ENCODE measurements at regions not wholly inside any gene's neighbourhood (a gene's known extent, or its start where the extent isn't known, plus 50 kb on each side); places are given as distances from the start of the nearest gene placed in this dataset.

GRCh38 chr1:82195245-82195644, 394.5 kb downstream of the ADGRL2 start:
- H3K27ac ChIP-seq (ENCODE audit: low read depth, low read length): no peak overlapping the region
- TF ChIP-seq, protein P1, sequence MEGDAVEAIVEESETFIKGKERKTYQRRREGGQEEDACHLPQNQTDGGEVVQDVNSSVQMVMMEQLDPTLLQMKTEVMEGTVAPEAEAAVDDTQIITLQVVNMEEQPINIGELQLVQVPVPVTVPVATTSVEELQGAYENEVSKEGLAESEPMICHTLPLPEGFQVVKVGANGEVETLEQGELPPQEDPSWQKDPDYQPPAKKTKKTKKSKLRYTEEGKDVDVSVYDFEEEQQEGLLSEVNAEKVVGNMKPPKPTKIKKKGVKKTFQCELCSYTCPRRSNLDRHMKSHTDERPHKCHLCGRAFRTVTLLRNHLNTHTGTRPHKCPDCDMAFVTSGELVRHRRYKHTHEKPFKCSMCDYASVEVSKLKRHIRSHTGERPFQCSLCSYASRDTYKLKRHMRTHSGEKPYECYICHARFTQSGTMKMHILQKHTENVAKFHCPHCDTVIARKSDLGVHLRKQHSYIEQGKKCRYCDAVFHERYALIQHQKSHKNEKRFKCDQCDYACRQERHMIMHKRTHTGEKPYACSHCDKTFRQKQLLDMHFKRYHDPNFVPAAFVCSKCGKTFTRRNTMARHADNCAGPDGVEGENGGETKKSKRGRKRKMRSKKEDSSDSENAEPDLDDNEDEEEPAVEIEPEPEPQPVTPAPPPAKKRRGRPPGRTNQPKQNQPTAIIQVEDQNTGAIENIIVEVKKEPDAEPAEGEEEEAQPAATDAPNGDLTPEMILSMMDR (IDR thresholded peaks at IDR 0.05; ENCODE audit: extremely low read depth, low read depth, low read length): no peak
- H3K36me3 ChIP-seq (ENCODE audit: insufficient read depth, low read length): no peaks in the 10 kb centered on the region
- H4K20me1 ChIP-seq (ENCODE audit: insufficient read depth, low read length): no peaks in the 10 kb centered on the region
- H3K9me3 ChIP-seq (ENCODE audit: low read depth, low read length): no peaks in the 10 kb centered on the region
- no peak for DNase-seq (ENCODE audit: insufficient read length, low spot score, missing footprints)
- H3K4me1 ChIP-seq (ENCODE audit: insufficient read depth, low read length): no peaks in the 10 kb centered on the region
- no peak overlapping the region for H3K4me2 ChIP-seq (ENCODE audit: insufficient read depth, low read length)
- H3K4me3 ChIP-seq (ENCODE audit: insufficient read depth, low read length): no peak overlapping the region
- H3K79me2 ChIP-seq (ENCODE audit: insufficient read depth, low read length): no peaks in the 10 kb centered on the region
- H2AFZ ChIP-seq (ENCODE audit: low read length): no peak overlapping the region
- no peaks in the 10 kb centered on the region for H3K27me3 ChIP-seq (ENCODE audit: insufficient read depth, low read length)

GRCh38 chr1:82185084-82185483, 384.4 kb downstream of the ADGRL2 start:
- Histone ChIP-seq H3K27me3 (ENCODE audit: insufficient read depth, low read length) (no peaks in the 10 kb centered on the region), H3K36me3 (ENCODE audit: insufficient read depth, low read length) (no peaks in the 10 kb centered on the region), H3K27ac (ENCODE audit: low read depth, low read length) (no peak overlapping the region), H2AFZ (ENCODE audit: low read length) (no peak overlapping the region), H3K9me3 (ENCODE audit: low read depth, low read length) (no peaks in the 10 kb centered on the region), H3K4me3 (ENCODE audit: insufficient read depth, low read length) (no peak overlapping the region), H3K79me2 (ENCODE audit: insufficient read depth, low read length) (no peaks in the 10 kb centered on the region), H4K20me1 (ENCODE audit: insufficient read depth, low read length) (no peaks in the 10 kb centered on the region), H3K4me2 (ENCODE audit: insufficient read depth, low read length) (no peak overlapping the region), H3K4me1 (ENCODE audit: insufficient read depth, low read length) (no peaks in the 10 kb centered on the region)
- TF ChIP-seq, protein P1 (IDR thresholded peaks at IDR 0.05; ENCODE audit: extremely low read depth, low read depth, low read length): no peak
- no peak for DNase-seq (ENCODE audit: insufficient read length, low spot score, missing footprints)

DNA sequence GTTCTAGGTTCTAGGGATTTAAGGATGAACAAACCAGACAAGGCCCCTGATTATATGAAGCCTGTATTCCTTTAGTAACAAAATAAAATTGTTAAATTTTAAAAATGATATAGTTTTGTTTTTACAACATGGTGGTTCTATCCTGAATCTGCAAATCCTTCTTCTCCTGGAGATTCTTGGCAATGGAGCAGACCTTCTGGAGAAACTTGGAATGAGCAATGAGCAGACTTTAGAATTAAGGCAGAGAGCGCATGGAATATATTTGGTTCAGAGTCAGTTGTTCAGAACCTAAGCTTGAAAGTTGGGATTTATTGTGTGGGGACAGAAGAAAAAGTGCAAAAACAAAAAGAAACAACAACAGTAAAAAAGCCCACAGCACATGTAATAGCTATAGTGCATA, 381.1 kb downstream of the ADGRL2 start:
- H3K4me1 ChIP-seq (ENCODE audit: insufficient read depth, low read length): no peaks in the 10 kb centered on the region
- H3K79me2 ChIP-seq (ENCODE audit: insufficient read depth, low read length): no peaks in the 10 kb centered on the region
- H4K20me1 ChIP-seq (ENCODE audit: insufficient read depth, low read length): no peaks in the 10 kb centered on the region
- no peaks in the 10 kb centered on the region for H3K27me3 ChIP-seq (ENCODE audit: insufficient read depth, low read length)
- no peak overlapping the region for H2AFZ ChIP-seq (ENCODE audit: low read length)
- H3K4me2 ChIP-seq (ENCODE audit: insufficient read depth, low read length): no peak overlapping the region
- DNase-seq (ENCODE audit: insufficient read length, low spot score, missing footprints): no peak
- H3K4me3 ChIP-seq (ENCODE audit: insufficient read depth, low read length): no peak overlapping the region
- no peaks in the 10 kb centered on the region for H3K9me3 ChIP-seq (ENCODE audit: low read depth, low read length)
- H3K36me3 ChIP-seq (ENCODE audit: insufficient read depth, low read length): no peaks in the 10 kb centered on the region
- H3K27ac ChIP-seq (ENCODE audit: low read depth, low read length): no peak overlapping the region
- TF ChIP-seq, protein P1 (IDR thresholded peaks at IDR 0.05; ENCODE audit: extremely low read depth, low read depth, low read length): no peak

DNA sequence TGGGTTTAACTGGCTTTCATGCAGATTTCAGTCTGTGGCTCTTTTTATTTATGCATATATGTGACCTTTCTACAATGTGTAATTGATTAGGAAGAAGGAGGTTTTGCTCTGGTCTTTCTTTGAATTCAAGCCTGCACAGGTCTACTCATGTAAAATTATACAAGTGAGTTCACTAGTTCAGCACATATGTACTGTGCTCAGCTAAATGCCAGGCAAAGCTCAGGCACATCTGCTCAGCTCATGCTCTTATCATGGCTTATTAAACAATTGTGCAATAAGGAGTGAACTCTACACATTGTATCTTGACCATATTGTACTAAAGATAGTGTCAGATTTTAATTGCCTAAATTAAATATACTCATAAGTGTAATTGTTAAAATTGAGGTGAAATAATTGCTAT, 378.4 kb downstream of the ADGRL2 start:
- H3K27me3 ChIP-seq (ENCODE audit: insufficient read depth, low read length): no peaks in the 10 kb centered on the region
- H4K20me1 ChIP-seq (ENCODE audit: insufficient read depth, low read length): no peaks in the 10 kb centered on the region
- no peaks in the 10 kb centered on the region for H3K4me1 ChIP-seq (ENCODE audit: insufficient read depth, low read length)
- H2AFZ ChIP-seq (ENCODE audit: low read length): no peak overlapping the region
- TF ChIP-seq, protein P1 (IDR thresholded peaks at IDR 0.05; ENCODE audit: extremely low read depth, low read depth, low read length): no peak
- no peaks in the 10 kb centered on the region for H3K36me3 ChIP-seq (ENCODE audit: insufficient read depth, low read length)
- no peak for DNase-seq (ENCODE audit: insufficient read length, low spot score, missing footprints)
- H3K4me3 ChIP-seq (ENCODE audit: insufficient read depth, low read length): no peak overlapping the region
- no peak overlapping the region for H3K4me2 ChIP-seq (ENCODE audit: insufficient read depth, low read length)
- no peaks in the 10 kb centered on the region for H3K79me2 ChIP-seq (ENCODE audit: insufficient read depth, low read length)
- H3K27ac ChIP-seq (ENCODE audit: low read depth, low read length): no peak overlapping the region
- no peaks in the 10 kb centered on the region for H3K9me3 ChIP-seq (ENCODE audit: low read depth, low read length)
